RWPE1 (cell line): ENCODE measurements at regions not wholly inside any gene's neighbourhood (a gene's known extent, or its start where the extent isn't known, plus 50 kb on each side); places are given as distances from the start of the nearest gene placed in this dataset.
A peak's percentile ranks its signal among the peaks of the same experiment; 100 is the strongest.

Source experiments
- CTCF ChIA-PET: fragments of 350-600 bp; sonication (Branson Sonifier 250); formaldehyde crosslinking; extraction: SDS; loops from one replicate; lab custom pipeline; 2021; lab: Yijun Ruan, JAX
- POLR2A ChIA-PET: fragments of 400-600 bp; formaldehyde crosslinking; extraction: SDS; loops from one replicate; lab custom pipeline; 2020; ENCODE audit warnings: antibody characterized with exemption; ENCODE audit not compliant: low non-redundant PET; lab: Yijun Ruan, JAX
- DNase-seq: peaks from one replicate; pipeline ENCODE4 v3.0.0; 2012; ENCODE audit warnings: low spot score
- H3K27ac ChIP-seq: fragments of 450-650 bp; 2 replicates; pipeline ENCODE4 v1.5.1; 2017
- TF ChIP-seq, protein P1 (sequence below): fragments of 450-650 bp; conservative IDR thresholded peaks from 2 replicates; pipeline ENCODE4 v1.5.1; 2017; ENCODE audit warnings: low read depth, mild to moderate bottlenecking

DNA sequence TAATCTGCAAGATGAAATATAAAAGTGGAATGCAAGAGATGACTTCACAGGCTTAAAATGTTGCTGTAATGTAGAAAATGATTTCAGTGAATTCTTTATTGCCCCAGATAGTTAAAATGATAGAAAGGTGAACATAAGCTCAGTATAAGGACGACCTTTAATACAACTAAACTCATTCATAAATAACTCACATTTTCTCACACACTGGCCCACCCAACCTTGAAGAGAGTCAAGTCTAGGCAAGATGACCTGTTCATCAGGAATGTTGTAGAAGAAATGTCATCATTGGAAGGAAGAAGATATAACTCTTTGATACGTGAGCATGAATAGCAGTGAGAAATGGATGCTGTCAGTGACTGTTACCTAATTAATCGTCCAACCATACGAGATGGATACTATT, 111.1 kb upstream of the SASH1 start:
- ChIA-PET CTCF (interaction anchor here (0.5 kb wide), 1 partner anchor 234 kb away, joined by 3 read pairs; no protein-coding TSS in a partner anchor), POLR2A (no interaction called here)
- peak; percentile 48 for DNase-seq
- no peak overlapping the region for H3K27ac ChIP-seq
- TF ChIP-seq, protein P1, sequence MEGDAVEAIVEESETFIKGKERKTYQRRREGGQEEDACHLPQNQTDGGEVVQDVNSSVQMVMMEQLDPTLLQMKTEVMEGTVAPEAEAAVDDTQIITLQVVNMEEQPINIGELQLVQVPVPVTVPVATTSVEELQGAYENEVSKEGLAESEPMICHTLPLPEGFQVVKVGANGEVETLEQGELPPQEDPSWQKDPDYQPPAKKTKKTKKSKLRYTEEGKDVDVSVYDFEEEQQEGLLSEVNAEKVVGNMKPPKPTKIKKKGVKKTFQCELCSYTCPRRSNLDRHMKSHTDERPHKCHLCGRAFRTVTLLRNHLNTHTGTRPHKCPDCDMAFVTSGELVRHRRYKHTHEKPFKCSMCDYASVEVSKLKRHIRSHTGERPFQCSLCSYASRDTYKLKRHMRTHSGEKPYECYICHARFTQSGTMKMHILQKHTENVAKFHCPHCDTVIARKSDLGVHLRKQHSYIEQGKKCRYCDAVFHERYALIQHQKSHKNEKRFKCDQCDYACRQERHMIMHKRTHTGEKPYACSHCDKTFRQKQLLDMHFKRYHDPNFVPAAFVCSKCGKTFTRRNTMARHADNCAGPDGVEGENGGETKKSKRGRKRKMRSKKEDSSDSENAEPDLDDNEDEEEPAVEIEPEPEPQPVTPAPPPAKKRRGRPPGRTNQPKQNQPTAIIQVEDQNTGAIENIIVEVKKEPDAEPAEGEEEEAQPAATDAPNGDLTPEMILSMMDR: no peak

DNA sequence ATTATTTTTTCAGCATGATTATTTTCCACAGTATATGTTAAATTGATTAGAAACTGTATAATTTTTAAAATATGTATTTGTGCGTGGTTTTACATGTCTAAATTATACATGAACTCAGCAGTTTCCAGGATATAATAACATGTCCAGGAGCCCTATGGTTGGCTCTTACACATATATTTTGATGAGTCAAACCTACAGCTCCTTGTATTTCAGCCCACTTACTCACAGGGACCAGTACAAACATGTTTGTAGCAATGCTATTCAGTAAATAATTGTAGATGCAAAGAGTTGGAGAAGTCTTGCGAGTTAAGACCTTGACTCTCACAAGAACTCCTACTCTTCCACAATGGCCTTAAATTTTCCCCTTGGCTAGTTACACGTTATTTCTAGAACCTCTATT, 107.2 kb upstream of the SASH1 start:
- TF ChIP-seq, protein P1: no peak
- no peak overlapping the region for H3K27ac ChIP-seq
- ChIA-PET CTCF (interaction anchor here (0.8 to 0.9 kb wide), 2 partner anchors 15 to 43 kb away, joined by 3 to 6 read pairs; no protein-coding TSS in a partner anchor), POLR2A (no interaction called here)
- DNase-seq: peak; percentile 92

GRCh38 chr6:148238713-148239112, 103.9 kb upstream of the SASH1 start:
- TF ChIP-seq, protein P1: no peak
- DNase-seq: no peak
- POLR2A ChIA-PET: no interaction called here
- no peak overlapping the region for H3K27ac ChIP-seq
- CTCF ChIA-PET: interaction anchor here (0.7 to 1.5 kb wide), 2 partner anchors 13 to 116 kb away, joined by 3 to 5 read pairs; no protein-coding TSS in a partner anchor

DNA sequence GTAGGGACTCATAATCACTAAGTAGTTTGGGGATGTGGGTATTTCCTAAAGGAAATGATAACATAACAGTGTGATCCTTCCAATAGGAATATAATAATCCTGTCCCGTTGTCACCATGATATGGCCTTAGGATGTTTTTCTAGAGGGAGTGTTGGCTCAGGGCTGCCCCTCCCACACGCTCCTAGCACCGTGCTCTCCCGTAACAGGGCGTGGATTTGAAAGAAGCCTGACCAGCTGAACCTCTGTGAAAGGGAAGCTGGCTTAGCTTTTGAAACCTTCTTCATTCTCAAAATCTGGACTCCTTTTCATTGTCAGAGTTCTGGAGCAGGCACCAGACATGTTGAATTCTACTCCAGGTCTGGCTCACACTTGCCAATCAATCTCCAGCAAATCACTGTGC, 103.4 kb upstream of the SASH1 start:
- POLR2A ChIA-PET: no interaction called here
- TF ChIP-seq, protein P1: no peak
- no peak overlapping the region for H3K27ac ChIP-seq
- CTCF ChIA-PET: interaction anchor here (0.6 to 0.7 kb wide), 3 partner anchors 116 to 289 kb away, joined by 3 read pairs; no protein-coding TSS in a partner anchor
- no peak for DNase-seq

GRCh38 chr6:148239801-148240460, 102.7 kb upstream of the SASH1 start:
- ChIA-PET CTCF (interaction anchor here (0.6 to 0.7 kb wide), 2 partner anchors 236 to 288 kb away, joined by 3 read pairs; no protein-coding TSS in a partner anchor), POLR2A (no interaction called here)
- no peak for DNase-seq
- TF ChIP-seq, protein P1: no peak
- H3K27ac ChIP-seq: no peak overlapping the region

- no peak overlapping the region for H3K27ac ChIP-seq
- ChIA-PET POLR2A (no interaction called here), CTCF (no interaction called here)
- DNase-seq: no peak
- TF ChIP-seq, protein P1: no peak
Observed at GRCh38 chr6:148240461-148240840, 102.2 kb upstream of the SASH1 start.
